T-helper 17 cell (primary cell): ENCODE measurements at regions not wholly inside any gene's neighbourhood (a gene's known extent, or its start where the extent isn't known, plus 50 kb on each side); places are given as distances from the start of the nearest gene placed in this dataset.

Source experiments
- ATAC-seq: fragments of 150-1000 bp; cut with Tn5 transposase; 2 replicates; pipeline ENCODE4 v1.10.0; 2021; ENCODE audit warnings: mild to moderate bottlenecking, moderate library complexity
- DNase-seq, 3 donors: peaks; one replicate each; pipeline versions ENCODE4 v3.0.0 to v3.0.0-alpha.2; 2020 to 2021
- H3K9me3 ChIP-seq: one replicate; pipeline ENCODE4 v1.7.0; 2013; ENCODE audit warnings: low read length, mild to moderate bottlenecking; ENCODE audit not compliant: control insufficient read depth, poor library complexity, severe bottlenecking
- H3K27ac Mint-ChIP-seq: one replicate; pipeline ENCODE4 v1.8.0; 2022; ENCODE audit warnings: mild to moderate bottlenecking, moderate library complexity, mixed read lengths
- H3K27me3 Mint-ChIP-seq: one replicate; pipeline ENCODE4 v1.8.0; 2022; ENCODE audit warnings: mixed read lengths
- H3K36me3 Mint-ChIP-seq: one replicate; pipeline ENCODE4 v1.8.0; 2022; ENCODE audit warnings: low read depth, mixed read lengths
- H3K4me1 Mint-ChIP-seq: one replicate; pipeline ENCODE4 v1.8.0; 2022; ENCODE audit warnings: mild to moderate bottlenecking, mixed read lengths
- H3K4me3 Mint-ChIP-seq: one replicate; pipeline ENCODE4 v1.8.0; 2022; ENCODE audit warnings: mild to moderate bottlenecking, moderate library complexity, mixed read lengths

DNA sequence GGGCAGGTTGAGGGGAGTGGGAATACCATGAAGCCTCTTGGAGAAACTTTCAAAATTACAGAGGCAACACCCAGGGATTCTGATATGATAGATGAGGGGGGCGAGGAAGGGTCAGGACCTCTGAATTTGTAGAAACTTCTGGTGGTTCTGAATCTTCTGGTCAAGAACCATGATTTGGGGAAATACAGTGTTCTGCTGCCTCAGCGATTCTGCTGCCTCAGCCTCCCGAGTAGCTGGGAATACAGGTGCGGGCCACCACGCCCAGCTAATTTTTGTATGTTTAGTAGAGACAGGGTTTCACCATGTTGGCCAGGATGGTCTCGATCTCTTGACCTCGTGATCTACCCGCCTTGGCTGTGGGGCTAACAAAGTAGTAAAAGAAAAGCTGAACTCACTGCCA, 70.4 kb downstream of the MAGEF1 start:
- no peak overlapping the region for H3K4me3 Mint-ChIP-seq
- no peaks in the 10 kb centered on the region for H3K9me3 ChIP-seq
- H3K36me3 Mint-ChIP-seq, result peaks cover 2% of the 10 kb centered on the region
- DNase-seq (no peak), ATAC-seq (no peak)
- H3K4me1 Mint-ChIP-seq, result peaks cover 10% of the 10 kb centered on the region
- H3K27me3 Mint-ChIP-seq, result no peaks in the 10 kb centered on the region
- H3K27ac Mint-ChIP-seq, result no peak overlapping the region

DNA sequence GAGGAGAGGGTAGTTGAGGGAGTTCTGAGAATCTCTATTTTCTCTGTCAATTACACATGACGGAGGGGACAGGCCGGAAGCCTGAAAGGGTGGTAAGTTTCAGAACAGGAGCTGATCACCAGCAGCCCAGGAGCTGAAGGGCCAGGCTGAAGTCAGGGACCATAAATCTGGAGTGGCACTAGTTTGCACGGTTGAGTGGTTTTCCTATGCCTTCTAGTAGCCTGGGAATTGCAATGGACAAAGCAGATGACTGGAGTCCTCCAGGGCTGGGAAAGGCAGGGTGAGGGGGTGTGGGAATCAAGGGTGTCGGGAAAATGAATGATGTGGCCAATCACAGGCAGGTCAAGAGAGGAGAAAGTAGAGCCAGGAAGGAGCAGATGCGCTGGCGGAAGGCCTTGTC, 72.5 kb downstream of the MAGEF1 start:
- H3K9me3 ChIP-seq, result no peaks in the 10 kb centered on the region
- DNase-seq (no peak), ATAC-seq (no peak)
- Mint-ChIP-seq H3K27me3 (peaks cover 14% of the 10 kb centered on the region), H3K27ac (no peak overlapping the region), H3K4me1 (peaks cover 18% of the 10 kb centered on the region), H3K4me3 (no peak overlapping the region), H3K36me3 (peaks cover 6% of the 10 kb centered on the region)

DNA sequence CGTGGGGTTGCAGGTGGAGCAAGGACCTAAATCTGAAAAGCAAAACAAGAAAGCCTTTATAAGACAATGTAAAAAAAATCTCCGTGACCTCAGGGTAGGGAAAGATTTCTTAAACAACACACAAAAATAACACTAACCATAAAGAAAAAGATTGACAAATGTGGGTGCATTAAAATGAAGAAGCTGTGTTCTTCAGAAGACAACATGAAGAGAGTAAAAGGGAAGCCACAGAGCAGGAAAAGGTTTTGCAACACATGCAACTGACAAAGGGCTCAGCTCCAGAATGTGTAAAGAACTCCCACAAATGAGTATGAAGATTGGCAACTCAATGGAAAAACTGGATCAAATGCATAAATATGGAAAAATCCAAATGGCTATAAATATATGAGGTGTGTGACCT, 74.2 kb downstream of the MAGEF1 start:
- ATAC-seq, result peak; percentile 46
- H3K4me1 Mint-ChIP-seq, result peaks cover 24% of the 10 kb centered on the region
- peaks cover 6% of the 10 kb centered on the region for H3K36me3 Mint-ChIP-seq
- no peak overlapping the region for H3K4me3 Mint-ChIP-seq
- no peak overlapping the region for H3K27ac Mint-ChIP-seq
- H3K9me3 ChIP-seq, result no peaks in the 10 kb centered on the region
- peaks cover 18% of the 10 kb centered on the region for H3K27me3 Mint-ChIP-seq
- DNase-seq, result no peak

- DNase-seq (no peak), ATAC-seq (peak; percentile 66)
Measured at GRCh38 chr3:184636741-184637316, 75.0 kb downstream of the MAGEF1 start.

DNA sequence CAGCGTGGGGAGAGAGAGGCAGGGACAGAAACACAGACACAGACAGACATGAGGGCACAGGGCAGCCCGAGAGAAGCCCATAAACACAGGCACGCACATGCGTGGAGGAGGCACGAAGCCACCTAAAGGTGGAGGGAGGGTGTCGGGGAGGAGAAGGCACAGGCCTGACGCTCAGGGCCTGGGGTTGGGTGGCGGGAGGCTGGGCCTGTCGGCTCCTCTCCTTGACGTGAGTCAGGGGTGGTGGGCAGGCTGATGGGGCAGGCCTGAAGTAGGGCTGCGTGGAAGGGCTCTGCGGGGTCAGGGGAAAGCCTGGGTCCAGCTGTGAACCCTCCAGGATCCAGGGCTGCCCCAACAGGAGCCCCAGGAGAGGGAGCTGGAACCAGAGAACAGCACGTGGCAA, 74.2 kb downstream of the EPHB3 start:
- no peak for DNase-seq
- no peak for ATAC-seq
- no peaks in the 10 kb centered on the region for H3K9me3 ChIP-seq
- peaks cover 7% of the 10 kb centered on the region for H3K36me3 Mint-ChIP-seq
- peaks cover 21% of the 10 kb centered on the region for H3K27me3 Mint-ChIP-seq
- peaks cover 27% of the 10 kb centered on the region for H3K4me1 Mint-ChIP-seq
- no peak overlapping the region for H3K4me3 Mint-ChIP-seq
- peak overlapping the region; percentile 68 for H3K27ac Mint-ChIP-seq

More at GRCh38 chr3:184636741-184637316, 75.0 kb downstream of the MAGEF1 start:
- peaks cover 7% of the 10 kb centered on the region for H3K36me3 Mint-ChIP-seq
- peaks cover 21% of the 10 kb centered on the region for H3K27me3 Mint-ChIP-seq
- no peak overlapping the region for H3K4me3 Mint-ChIP-seq
- H3K9me3 ChIP-seq, result no peaks in the 10 kb centered on the region
- H3K27ac Mint-ChIP-seq, result no peak overlapping the region
- H3K4me1 Mint-ChIP-seq, result peaks cover 27% of the 10 kb centered on the region

- ATAC-seq (no peak), DNase-seq (no peak)
- H3K36me3 Mint-ChIP-seq, result peaks cover 7% of the 10 kb centered on the region
- H3K4me3 Mint-ChIP-seq, result no peak overlapping the region
- H3K27me3 Mint-ChIP-seq, result peaks cover 21% of the 10 kb centered on the region
- no peaks in the 10 kb centered on the region for H3K9me3 ChIP-seq
- peaks cover 25% of the 10 kb centered on the region for H3K4me1 Mint-ChIP-seq
- H3K27ac Mint-ChIP-seq, result peak overlapping the region; percentile 68
Measured at GRCh38 chr3:184635126-184635525, 73.5 kb downstream of the EPHB3 start.

DNA sequence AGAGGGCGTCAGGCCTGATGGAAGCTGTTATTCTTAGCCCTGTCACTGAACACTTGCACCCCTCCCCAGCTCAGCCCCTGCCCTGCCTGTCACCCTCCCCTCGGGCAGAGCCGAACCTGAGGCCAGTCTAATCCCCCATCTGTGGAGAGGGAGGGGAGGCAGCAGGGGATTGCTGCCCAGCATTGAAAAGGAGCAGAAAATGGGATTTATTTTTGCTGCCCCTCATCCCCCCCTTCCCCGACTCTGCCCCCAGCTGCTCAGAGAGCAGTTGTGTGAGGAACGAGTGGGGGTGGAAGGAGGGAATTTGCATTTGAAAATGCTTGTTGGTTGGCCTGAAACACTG, 71.6 kb downstream of the EPHB3 start:
- no peaks in the 10 kb centered on the region for H3K9me3 ChIP-seq
- Mint-ChIP-seq H3K27ac (peak overlapping the region; percentile 37), H3K4me3 (no peak overlapping the region), H3K27me3 (peaks cover 21% of the 10 kb centered on the region), H3K4me1 (peaks cover 25% of the 10 kb centered on the region), H3K36me3 (peaks cover 7% of the 10 kb centered on the region)
- ATAC-seq (no peak), DNase-seq (no peak)

GRCh38 chr3:184632551-184633236, 71.1 kb downstream of the EPHB3 start:
- peaks cover 7% of the 10 kb centered on the region for H3K36me3 Mint-ChIP-seq
- peak overlapping the region; percentile 37 for H3K27ac Mint-ChIP-seq
- ATAC-seq, result no peak
- H3K4me3 Mint-ChIP-seq, result no peak overlapping the region
- peaks cover 21% of the 10 kb centered on the region for H3K27me3 Mint-ChIP-seq
- no peak for DNase-seq
- H3K9me3 ChIP-seq, result no peaks in the 10 kb centered on the region
- H3K4me1 Mint-ChIP-seq, result peaks cover 27% of the 10 kb centered on the region
